ENCODE measurements at regions not wholly inside any gene's neighbourhood (a gene's known extent, or its start where the extent isn't known, plus 50 kb on each side); places are given as distances from the start of the nearest gene placed in this dataset.
A peak's percentile ranks its signal among the peaks of the same experiment; 100 is the strongest.
"Not testable (repeated sequence)": the region's sequence is repeated elsewhere in the genome, so short reads cannot be mapped to it uniquely, and the experiment has no call there.

DNA sequence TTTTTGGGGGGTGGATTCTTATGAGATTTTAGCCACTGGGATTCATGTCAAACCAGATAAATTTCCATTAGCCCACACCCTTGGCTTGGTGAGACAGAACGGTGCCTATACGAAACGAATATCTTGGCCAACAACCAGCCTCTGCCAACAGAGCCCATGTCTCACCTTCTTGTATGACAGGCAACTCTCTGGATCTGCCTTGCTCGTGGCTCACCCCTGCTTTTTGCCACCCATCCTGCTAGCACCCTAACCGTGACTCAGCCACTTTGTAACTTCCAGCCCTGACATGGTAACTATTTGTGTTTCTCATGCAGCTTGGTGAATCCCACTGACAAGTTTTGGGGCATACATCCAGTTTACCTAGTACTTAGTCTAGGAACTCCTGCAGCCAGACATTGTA, 457.0 kb downstream of the SPATA31D1 start:
- DNase-seq (ENCODE audit: low spot score): no peak

DNA sequence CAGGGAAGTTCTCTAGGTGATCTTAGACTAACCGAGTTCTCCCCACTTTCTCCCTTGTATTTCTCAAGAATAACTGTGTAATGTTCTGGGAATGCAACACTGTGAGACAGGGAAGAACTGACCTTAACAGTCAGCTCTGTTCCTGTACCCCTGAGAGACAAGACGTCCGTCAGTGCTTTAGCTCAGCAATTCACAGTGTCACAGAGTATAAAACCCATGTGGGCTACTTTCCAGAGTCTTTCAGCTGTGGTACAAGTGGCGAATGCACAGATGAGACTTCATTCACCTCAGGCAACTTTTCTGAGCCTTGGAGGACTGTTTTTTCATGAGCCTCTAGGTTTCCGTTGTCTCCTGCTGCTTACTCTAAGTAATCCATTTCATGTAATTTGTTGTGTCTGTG, 458.8 kb downstream of the SPATA31D1 start:
- DNase-seq (ENCODE audit: low spot score): no peak

DNA sequence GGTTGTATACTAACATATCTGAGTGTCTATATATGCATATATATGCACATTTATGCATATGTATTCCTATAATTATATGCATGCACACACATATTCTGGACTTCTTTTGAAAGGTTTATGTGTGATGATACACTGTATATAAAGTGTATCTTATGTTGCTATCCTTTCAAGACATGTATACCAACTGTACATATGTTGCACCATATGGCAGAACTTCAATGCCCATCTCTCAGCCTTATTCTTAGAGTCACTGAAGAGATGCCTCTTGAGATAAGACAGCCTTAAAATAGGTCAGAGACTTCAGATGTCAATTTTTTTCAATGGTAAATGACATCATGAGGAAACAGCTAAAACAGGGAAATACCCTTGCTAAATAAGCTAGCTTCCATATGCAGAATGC, 461.4 kb downstream of the SPATA31D1 start:
- DNase-seq (ENCODE audit: low spot score): no peak

DNA sequence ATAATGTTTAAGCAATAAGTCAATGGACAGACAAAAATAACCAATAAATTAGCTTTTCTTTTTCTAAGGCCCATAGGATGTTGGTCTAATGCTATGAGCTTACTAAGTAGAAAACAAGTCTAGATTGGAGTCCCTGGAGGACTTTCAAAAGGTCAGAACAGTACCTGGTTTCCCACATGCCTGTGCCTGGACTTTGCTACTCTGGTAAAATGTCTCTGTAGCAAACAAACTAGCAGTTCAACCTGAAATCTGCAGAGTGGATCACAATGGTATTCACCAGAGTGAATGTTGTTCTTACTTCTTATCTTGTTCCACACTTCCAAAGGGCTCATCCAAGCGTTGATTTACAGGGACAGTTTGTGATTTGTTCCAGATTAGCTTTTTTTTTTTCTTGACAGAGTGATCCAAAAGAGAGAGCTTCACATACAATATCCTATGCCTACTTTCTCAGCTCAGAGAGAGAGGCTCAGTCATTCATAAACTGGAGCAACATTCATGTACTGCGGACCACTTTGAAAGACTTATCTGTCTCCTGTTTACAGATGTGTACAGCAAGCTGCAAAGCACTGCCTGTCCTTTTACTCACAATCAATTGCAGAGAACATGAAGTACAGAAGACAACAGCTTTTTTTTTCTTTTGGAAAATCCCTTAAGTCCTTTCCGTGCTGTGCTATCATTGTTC, 466.1 kb downstream of the SPATA31D1 start:
- no peak for DNase-seq (ENCODE audit: low spot score)

DNA sequence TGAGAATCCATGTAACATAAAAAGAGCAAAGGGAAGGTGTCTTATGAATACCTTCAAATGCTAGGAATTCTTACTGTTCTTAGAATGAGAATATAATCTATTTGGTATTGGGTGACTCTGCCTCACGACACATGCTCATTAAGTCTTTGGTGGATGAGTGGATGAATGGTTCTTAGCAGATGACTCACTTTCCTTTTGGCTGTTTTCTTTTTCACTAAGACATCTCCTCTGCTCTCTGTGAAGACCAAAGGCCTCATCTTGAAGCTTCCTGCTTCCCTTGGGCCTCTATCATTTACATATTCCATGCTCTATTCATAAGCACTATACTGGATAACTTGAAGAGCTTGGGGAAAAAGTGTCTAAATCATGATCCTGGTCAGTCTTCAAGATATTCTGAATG, 468.1 kb downstream of the SPATA31D1 start:
- DNase-seq (ENCODE audit: low spot score): peak; percentile 50

DNA sequence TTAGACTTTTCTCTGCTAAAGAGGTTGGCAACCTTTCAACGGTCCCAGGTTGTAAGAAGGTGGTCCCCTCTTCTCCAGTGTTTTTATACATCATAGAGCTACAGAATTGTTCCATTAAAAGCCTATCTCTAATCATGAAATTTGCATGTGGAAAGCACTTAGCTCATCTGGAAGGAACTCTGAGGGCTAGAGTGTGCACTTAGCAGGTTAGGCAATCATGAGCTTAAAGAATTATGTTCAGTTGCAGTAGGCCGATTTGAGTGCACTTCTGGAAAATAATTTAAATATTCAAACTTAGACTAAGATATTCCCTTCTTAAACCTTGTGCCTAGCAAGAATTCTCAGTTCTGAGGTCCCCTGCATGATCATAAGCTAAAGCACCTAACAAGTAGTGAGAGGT, 468.7 kb downstream of the SPATA31D1 start:
- no peak for DNase-seq (ENCODE audit: low spot score)

DNA sequence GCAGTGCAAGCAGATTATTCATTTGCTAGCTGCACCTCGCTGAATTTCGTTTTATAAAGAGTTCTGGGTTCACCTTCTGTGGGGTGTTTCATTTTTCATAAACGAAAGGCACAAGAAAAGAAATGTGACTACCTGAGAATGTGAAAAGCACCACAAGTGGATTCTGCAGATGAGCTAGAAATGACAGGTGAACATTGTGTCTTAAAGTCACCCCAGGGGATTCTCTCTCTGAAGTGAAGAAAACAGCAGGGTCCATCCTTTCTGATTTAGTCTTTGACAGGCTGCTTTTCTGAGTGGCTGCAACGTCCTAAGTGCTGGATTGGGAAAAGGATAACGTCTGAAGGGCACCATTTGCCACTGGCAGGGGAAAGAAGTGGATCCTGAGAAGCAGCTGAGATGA, 469.3 kb downstream of the SPATA31D1 start:
- no peak for DNase-seq (ENCODE audit: low spot score)

DNA sequence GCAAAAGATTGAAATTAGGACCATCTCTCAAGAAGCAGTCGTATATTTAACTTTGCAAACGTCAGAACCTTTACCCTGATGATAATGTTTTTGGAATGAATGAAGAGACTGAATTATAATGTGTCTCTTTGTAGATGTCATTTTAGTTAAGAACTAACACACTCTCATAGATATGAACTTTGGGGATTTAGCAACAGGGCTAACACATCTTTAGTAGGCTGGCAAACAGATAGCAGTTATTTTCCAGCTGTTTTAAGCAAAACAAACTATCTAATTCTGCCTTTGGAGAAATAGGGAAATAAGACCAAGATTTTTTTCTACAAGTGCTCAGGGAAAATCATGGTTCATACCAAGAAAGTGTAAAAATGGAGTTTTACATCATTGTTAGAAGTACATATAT, 469.7 kb downstream of the SPATA31D1 start:
- DNase-seq (ENCODE audit: low spot score): no peak

DNA sequence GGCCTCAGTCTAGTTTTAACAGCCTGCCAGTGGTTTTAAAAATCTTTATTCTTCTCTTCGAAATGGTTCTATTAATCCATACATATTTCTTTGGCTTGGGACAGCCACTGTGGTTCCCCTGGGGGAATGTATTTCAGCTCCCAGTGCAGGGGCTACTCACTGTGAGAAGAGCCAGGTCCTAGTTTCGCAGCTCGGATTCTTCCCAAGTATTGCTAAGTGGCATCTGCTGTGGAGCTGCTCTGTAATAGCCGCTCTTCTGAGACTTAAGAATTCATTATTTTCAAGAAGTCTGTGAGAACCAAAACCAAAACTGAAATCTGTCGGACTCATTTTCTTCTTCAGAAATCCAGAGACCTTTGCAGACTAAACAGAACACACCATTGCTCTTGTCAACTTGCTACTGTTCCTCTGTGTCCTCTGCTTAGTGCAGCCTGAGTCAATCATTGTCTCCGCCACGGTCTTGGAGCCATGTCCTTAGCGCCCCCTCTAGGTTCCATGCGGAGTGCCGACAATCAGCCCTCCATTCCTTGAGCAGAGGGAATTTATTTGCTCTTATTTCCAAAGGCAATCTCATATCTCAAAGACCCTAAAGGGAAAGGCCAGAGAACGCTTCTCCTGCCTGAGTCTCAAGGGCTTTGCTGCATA, 478.2 kb downstream of the SPATA31D1 start:
- no peak for DNase-seq (ENCODE audit: low spot score)

DNA sequence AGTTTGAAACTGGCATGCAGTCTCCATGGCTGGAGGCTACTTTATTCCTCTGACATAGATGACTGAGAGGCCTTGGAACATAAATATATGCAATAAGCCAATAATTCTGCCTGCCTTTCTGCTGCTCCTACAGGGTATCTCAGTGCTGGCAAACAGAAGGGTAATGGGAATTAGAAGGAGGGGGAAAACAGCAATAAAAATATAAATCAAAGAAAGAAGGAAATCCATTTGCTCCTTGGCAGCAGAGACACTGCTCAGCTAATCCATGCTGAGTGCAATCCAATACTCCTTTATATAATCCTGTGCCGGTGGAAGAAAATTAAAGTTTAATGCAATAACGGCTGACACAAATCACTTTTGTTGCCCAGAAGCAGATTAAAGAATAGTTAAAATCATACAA, 478.9 kb downstream of the SPATA31D1 start:
- no peak for DNase-seq (ENCODE audit: low spot score)

DNA sequence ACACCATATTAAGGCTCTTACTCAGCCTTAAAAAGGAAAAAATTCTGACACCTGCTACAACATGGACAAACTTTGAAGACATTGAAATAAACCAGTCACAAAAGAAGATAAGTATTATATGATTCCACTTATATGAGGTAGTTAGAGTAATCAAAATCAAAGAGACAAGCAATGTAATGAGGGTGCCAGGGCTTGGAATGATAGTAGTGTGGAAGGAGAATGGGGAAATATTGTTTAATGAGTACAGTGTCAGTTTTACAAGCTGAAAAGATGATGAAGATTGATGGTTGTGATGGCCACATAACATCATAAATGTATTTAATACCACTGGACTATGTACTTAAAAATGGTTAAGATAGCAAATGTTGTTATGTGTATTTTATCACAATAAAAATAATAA, 485.7 kb downstream of the SPATA31D1 start:
- DNase-seq (ENCODE audit: low spot score): no peak

DNA sequence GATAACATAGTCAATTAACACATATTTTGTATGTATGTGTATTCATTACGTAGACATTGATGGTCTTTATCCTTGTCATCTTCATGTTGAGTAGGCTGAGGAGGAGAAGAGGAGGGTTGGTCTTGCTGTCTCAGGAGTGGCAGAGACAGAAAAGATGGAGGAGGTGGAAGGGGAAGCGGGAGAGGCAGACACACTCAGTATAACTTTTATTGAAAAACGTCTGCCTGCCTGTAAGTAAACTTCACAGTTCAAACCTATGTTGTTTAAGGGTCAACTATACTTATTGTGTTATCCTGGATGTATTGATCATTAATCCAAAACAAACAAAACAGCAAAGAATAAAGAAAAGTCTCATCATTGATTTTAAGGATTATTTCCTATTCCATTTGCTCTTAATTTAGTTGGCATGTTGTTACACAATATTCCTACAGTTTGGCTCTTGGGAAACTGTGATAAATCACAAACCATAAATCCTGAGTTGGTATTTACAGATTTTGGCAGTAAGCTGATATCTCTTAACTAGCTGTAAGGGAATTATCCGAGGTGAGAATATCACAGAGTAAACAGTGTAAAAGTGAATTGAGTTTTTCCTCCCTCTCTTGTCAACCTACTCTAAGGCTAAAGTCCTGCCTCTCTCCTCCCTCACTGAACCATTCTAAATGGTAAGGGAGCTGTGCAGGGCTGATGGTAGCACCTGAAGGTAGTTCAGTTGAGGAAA, 487.2 kb downstream of the SPATA31D1 start:
- DNase-seq (ENCODE audit: low spot score): no peak

DNA sequence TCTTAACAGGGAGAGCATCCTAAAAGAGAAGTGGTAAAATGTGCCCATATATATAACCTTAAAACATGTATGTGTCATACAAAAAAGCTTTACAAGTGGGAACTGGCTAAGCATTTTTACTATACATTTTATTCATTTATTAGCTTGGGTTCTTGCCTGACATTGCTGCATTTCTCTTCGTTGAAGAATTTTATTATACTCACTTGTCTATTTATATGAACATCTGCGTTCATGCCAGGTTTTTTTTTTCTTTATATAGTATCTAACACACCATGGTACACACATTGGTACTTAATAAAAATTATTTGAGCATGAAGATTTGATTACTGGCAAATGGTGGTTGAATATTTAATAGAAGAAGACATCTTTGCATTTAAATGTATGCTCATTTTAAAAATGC, 492.3 kb downstream of the SPATA31D1 start:
- no peak for DNase-seq (ENCODE audit: low spot score)

DNA sequence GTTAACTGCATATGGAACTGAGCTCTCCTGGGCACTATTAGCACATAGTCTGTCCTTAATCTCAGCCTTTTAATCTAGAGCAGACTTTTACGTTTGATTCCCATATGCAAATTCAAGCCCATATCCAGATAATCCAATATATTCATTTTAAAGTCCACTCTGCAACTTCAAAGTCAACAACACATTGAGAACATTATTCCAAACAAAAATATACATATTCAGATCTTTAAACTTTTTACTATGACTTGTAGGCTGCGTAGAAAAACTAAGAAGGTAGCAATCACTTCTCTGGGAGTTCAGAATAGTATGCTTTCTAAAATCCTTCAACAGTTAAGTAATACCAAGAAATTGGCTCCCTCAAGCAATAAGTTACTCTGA, 499.4 kb downstream of the SPATA31D1 start:
- no peak for DNase-seq (ENCODE audit: low spot score)

DNA sequence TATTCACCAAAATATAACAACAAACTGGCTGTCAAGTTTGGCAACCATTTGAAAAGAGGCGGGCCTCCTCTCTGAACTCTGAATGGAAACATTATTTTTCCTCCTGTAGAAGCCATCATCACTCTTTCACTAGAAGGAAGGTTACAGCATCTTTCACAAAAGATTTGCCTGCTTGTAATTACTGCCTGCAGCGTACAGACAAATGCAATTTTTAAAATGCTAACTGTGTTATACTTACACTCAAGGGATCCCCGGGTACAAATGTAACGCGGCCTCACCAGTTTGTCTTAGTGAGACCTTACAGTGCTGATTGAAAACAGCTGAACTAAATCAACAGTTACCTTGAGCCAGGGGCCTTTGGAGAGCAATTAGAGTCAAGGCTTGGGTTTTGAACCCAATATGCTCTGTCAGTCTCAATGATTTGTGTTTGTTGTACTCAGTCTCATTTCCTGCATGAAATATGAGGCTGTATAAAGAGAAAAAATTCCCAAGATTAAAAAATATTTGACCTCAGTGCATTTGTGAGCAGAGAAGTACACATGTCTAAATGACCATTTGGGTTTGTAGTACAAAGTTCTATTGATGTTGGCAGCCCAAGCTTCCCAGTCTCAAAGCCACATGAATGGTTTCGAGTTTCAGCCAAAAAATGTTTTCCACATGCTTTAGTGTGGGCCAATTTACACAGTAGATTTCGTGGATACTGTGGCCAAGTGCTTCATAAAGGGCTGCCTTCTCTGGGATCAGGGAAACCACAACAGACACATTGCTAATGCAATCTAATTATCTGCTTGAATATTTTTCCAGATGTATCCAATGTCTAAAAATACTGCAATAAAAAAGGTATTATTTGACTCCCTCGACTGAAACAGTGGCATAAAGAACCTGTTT, 500.0 kb downstream of the SPATA31D1 start:
- DNase-seq (ENCODE audit: low spot score): peak; percentile 70

DNA sequence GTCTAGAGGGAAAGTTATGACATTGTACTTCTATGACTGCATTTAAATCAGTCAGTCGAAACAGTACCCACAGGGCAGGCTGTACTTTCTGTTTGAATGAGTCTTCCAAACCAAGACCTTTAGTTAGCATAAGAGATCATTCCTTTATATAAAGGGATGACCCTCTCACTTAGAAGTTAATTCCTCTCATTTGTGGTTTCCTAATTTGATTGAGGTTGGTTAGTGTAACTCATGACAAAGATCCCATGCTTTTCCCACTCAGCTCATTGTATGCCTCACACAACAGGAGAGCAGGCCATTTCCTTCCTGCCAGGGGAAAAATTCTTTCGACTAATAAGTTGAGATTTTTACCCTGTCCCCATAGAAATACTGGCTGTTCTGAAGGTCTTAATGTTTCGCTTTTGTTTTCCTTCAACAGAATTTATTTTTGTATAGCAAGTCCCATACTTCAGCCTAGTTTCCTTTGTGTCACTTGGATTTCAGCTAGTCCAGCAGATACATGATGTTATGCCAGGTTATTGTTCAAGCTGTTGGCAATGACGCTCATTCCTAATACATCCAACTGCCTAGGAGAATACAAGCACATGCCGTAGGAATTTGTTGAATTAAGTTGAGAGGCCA, 500.7 kb downstream of the SPATA31D1 start:
- DNase-seq (ENCODE audit: low spot score): peak; percentile 16

DNA sequence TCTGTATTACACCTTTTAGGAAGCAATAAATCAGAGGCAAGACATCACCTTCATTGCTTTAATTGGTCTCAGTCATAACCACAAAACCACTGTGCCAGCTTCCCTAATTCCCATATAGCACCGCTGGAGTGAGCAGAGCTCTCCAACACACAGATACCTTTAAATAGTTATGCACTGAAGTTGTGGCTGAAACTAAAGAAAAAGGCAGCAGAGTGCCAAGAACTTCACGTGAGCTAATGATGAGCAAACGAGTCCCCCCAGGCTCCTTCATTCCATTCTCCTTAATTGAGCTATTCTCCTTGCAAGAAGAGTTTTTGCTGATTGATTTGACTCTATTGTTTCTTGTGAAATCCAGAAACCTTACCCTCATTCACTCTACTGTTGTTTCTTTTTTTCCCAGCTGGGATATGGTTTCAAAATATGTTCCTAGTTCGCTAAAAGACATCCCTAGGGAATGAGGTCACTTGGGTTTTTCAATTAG, 501.5 kb downstream of the SPATA31D1 start:
- DNase-seq (ENCODE audit: low spot score): peak; percentile 61

DNA sequence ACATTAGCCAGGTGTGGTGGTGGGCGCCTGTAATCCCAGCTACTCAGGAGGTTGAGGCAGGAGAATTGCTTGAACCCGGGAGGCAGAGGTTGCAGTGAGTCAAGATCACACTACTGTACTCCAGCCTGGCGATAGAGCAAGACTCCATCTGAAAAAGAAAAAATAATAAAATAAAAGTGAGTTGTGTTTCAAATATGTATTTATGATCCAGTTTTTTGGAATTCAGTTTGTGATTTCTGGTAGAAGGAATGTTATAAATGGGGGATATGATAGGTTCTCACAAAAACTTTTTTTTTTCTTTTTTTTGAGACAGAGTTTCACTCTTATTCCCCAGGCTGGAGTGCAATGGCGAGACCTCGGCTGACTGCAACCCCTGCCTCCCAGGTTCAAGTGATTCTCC, 502.2 kb downstream of the SPATA31D1 start:
- not testable (repeated sequence) for DNase-seq (ENCODE audit: low spot score)

DNA sequence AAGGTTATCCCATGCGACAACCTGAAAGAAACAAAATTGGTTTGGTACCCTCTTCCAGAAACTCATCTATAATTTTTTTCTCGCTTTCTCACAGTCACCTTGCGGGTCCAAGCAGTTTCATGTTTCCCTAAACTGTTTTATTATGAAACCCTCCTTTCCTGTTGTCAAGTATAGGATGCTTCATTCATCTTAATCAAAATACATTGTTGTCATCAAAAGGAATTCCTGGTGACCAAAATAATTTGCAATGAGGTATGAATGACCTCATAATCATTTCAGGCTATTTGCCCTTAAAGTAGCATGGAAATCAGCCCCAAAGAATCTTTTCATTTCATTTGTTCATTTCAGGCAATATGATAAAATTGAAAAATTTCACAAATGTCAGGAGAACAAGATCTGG, 503.0 kb downstream of the SPATA31D1 start:
- DNase-seq (ENCODE audit: low spot score): no peak

DNA sequence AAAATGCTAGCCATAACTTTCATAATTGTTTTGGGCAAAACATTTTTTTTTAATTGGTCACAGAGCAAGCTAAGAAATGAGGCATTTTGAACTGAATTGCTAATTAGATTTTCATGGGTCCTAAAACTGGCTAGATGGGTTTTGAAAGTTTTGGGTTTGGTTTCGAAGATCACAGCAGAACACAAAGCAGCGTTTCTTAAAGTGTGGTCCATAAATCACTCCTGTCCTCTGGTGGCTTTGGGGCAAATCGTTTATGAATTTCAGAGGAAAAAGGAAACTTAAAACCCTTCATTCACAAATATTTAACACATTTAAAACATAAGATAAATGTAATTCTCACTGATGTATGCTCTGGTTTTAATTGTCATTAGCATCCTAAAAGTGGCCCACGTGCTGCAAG, 503.7 kb downstream of the SPATA31D1 start:
- DNase-seq (ENCODE audit: low spot score): no peak

DNA sequence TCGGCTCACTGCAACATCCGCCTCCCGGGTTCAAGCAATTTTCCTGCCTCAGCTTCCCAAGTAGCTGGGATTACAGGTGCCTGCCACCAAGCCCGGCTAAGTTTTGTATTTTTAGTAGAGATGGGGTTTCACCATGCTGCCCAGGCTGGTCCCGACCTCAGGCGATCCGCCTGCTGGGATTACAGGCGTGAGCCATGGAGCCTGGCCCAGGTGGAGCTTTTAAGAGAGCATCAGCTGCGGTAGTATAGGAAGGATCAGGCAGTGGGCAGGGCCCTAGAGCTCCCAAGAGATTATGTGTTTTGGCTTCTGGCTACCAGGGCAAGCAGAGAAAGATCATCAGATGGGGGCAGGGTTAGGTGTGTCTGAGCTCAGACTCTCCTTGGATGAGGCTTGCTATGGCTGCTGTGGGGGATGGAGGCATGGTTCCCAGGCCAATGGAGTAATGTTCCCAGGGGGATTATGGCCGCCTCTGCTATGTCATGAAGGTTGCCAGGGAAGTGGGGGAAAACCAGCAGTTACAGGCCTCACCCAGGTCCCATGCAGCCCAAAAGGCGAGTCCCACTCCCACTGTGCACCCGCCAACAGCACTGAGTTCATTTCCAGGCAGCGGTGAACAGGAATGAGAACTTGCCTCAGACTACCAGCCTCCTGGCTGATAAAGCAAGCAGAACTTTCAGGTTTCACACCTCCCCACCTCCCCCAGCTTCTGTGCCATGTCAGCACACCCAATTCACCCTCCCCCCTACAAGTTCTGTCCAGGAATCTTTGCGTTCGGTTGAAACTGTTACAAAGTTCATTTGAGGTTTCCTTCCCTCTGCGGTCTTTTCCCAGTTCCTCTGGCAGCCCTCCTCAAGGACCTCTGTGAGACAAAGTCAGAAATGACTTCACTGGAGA, 507.6 kb downstream of the SPATA31D1 start:
- no peak for DNase-seq (ENCODE audit: low spot score)

Data from AG08395 (cell line).